HG02678 (cell line): ENCODE measurements at regions not wholly inside any gene's neighbourhood (a gene's known extent, or its start where the extent isn't known, plus 50 kb on each side); places are given as distances from the start of the nearest gene placed in this dataset.
"Not testable (repeated sequence)": the region's sequence is repeated elsewhere in the genome, so short reads cannot be mapped to it uniquely, and the experiment has no call there.

ENCODE experiments used
- ATAC-seq: cut with Tn5 transposase; IDR thresholded peaks from one replicate; pipeline ENCODE4 v1.9.1; 2021; ENCODE audit warnings: mild to moderate bottlenecking, moderate library complexity; ENCODE audit not compliant: unreplicated experiment

- no peak for ATAC-seq
Measured at GRCh38 chr2:175872721-175873120, 129.3 kb downstream of the LNPK start.

- no peak for ATAC-seq
Measured at GRCh38 chr2:175872005-175872348, 130.1 kb downstream of the LNPK start.

GRCh38 chr2:175871331-175872004 lies 130.6 kb downstream of the LNPK start:
- ATAC-seq = no peak

GRCh38 chr2:175865716-175866115 lies 136.4 kb downstream of the LNPK start:
- ATAC-seq = no peak

GRCh38 chr2:175864137-175864850 lies 137.8 kb downstream of the LNPK start:
- no peak for ATAC-seq

- no peak for ATAC-seq
Measured at GRCh38 chr2:175861958-175862357, 140.1 kb downstream of the LNPK start.

GRCh38 chr2:175855794-175856453 lies 146.1 kb downstream of the LNPK start:
- no peak for ATAC-seq

GRCh38 chr2:175855236-175855635 lies 146.8 kb downstream of the LNPK start:
- no peak for ATAC-seq

- ATAC-seq = no peak
Measured at GRCh38 chr2:175854665-175855064, 147.4 kb downstream of the LNPK start.

GRCh38 chr2:175854129-175854528 lies 147.9 kb downstream of the LNPK start:
- ATAC-seq = no peak

GRCh38 chr2:175853616-175853890 lies 148.5 kb downstream of the LNPK start:
- no peak for ATAC-seq

- no peak for ATAC-seq
Measured at GRCh38 chr2:175852879-175853615, 149.0 kb downstream of the LNPK start.

- ATAC-seq = no peak
Measured at GRCh38 chr2:175847128-175847527, 154.9 kb downstream of the LNPK start.

- ATAC-seq = no peak
Measured at GRCh38 chr2:175844169-175844568, 157.9 kb downstream of the LNPK start.

GRCh38 chr2:175843625-175844024 lies 158.4 kb downstream of the LNPK start:
- ATAC-seq = no peak

- no peak for ATAC-seq
Measured at GRCh38 chr2:175842996-175843395, 159.1 kb downstream of the LNPK start.

- not testable (repeated sequence) for ATAC-seq
Measured at GRCh38 chr2:175840765-175841164, 161.3 kb downstream of the LNPK start.

- ATAC-seq = no peak
Measured at GRCh38 chr2:175840256-175840655, 161.8 kb downstream of the LNPK start.

- ATAC-seq = no peak
Measured at GRCh38 chr2:175838979-175839378, 163.1 kb downstream of the LNPK start.

GRCh38 chr2:175837046-175837445 lies 165.0 kb downstream of the LNPK start:
- no peak for ATAC-seq

- no peak for ATAC-seq
Measured at GRCh38 chr2:175836361-175836760, 165.7 kb downstream of the LNPK start.

GRCh38 chr2:175834477-175834876 lies 167.6 kb downstream of the LNPK start:
- ATAC-seq = no peak
